Limb (tissue), 2 donors: ENCODE measurements at regions not wholly inside any gene's neighbourhood (a gene's known extent, or its start where the extent isn't known, plus 50 kb on each side); places are given as distances from the start of the nearest gene placed in this dataset.
"Not testable (repeated sequence)": the region's sequence is repeated elsewhere in the genome, so short reads cannot be mapped to it uniquely, and the experiment has no call there.

Experiments
- DNase-seq, 2 donors: peaks; one replicate each; pipeline ENCODE4 v3.0.0-alpha.2; 2016; ENCODE audit errors: extremely low spot score in 2 of 2

DNA sequence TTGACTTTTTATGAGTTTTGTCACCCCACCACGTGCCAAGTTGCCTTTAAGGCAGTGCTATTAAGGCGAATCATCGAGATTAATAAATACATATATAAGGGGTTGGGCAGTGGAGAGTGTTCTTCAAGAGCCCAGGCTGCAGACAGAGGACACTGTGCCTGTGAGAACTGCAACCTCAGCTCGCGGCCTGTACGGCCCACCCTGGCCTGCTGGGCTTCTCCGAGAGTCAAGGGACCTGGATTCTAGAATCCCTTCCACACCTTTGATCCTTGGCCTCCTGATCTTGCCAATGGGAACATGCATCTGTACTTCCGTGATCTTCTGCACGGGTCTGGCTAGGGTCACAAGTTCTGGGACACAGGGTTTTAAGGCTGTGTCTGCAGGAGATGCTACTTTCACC, 54.5 kb downstream of the IRX5 start:
- no peak for DNase-seq

DNA sequence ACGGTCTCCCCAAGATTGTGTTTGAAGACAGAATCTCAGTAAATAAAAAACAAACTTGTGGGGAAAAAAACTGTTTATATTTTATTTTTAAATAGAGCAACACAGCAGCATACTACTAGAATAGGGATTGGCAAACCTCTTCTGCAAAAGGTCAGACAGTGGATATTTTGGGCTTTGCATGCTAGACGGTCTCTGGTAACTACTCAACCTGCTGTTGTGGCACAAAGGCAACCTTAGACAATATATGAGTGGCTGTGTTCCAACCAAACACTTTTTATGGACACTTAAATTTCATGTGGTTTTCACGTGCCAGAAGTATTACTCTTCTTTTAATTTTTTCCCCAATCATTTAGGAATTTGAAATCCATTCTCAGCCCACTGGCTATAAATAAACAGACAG, 55.0 kb downstream of the IRX5 start:
- DNase-seq: no peak

- DNase-seq: no peak
Observed at GRCh38 chr16:54986409-54986808, 55.7 kb downstream of the IRX5 start.

- no peak for DNase-seq
Observed at GRCh38 chr16:54987081-54987480, 56.4 kb downstream of the IRX5 start.

- no peak for DNase-seq
Observed at GRCh38 chr16:54991525-54991924, 60.9 kb downstream of the IRX5 start.

DNA sequence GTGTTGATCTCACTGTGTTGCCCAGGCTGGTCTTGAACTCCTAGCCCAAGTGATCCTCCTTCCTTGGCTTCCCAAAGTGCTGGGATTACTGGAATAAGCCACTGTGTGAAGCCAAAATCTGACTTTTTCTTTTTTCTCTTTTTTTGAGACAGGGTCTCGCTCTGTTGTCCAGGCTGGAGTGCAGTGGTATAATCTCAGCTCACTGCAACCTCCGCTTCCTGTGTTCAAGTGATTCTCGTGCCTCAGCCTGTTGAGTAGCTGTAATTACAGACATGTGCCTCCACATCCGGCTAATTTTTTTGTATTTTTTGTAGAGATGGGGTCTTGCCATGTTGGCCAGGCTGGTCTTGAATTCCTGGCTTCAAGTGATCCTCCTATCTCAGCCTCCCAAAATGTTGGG, 61.3 kb downstream of the IRX5 start:
- not testable (repeated sequence) for DNase-seq

DNA sequence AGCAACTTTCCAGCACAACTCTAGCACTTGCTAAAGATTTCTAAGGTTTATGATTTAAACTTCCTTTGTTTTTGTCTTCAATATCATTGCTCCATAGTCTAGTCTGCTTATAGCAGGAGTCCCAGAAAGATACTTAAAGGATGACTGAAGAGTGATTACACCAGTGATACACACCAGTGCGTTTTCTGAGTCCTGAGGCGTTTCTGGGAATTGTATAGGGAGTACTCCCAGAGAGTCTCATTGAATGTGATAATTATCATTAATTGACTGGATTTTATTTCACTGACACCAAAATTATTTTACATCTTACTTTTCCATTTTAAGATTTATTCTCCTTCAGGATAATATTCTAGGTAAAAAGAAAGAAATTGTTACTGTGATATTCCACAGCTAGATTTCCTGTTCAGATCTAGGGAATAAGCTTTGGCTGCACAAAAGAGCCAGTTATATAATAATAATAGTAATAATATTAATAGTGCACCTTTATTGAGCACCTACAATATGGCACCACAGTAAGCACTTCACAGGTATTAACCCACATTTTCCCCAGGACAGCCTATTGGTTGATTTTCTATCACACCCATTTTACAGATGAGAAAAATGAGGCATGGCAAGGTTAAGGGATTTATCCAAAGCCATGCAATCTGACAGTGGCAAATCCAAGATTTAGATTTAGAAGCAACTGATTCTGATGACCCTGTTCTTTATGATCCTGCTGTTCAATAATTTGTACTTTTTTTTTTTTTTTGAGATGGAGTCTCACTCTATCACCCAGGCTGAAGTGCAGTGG, 62.6 kb downstream of the IRX5 start:
- DNase-seq: no peak

DNA sequence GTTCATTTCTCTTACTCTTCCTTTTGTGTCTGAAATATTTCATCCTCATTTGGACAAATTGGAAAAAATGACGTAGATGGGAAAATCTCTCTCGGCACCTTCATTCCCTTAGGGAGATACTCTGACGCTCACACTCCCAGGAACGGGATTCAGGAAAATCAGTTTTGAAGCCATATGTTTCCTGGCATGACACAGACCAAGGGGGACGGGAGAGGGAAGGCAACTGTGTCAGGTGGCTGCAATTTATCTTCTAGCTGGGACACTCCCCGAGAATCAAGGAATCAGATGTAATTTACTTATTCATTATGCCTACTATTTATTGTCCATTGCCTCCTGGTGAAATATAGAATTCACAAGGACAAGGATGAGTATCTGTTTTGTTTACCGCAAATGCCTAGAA, 65.5 kb downstream of the IRX5 start:
- no peak for DNase-seq

- no peak for DNase-seq
Observed at GRCh38 chr16:54998834-54999233, 68.2 kb downstream of the IRX5 start.

DNA sequence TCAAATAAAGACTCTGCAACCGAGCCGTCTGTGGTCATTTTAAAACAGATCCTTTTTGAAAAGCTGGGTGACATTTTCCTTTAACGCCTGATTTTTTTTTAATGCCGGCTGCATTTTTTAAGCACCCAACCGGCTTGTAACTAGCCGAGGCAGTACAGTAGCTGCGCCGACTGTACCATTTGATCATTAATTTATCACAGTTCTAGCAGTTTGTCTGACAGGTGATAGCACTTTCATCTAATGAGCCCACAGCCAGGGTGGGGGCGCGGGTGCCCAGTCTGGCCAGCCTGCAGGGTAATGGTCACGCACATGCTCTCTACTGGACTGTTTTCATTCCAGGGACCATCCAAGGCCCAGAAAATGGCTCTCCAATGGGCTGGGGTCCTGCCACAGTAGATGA, 68.8 kb downstream of the IRX5 start:
- DNase-seq: no peak

GRCh38 chr16:55000595-55000994, 69.9 kb downstream of the IRX5 start:
- DNase-seq: no peak

DNA sequence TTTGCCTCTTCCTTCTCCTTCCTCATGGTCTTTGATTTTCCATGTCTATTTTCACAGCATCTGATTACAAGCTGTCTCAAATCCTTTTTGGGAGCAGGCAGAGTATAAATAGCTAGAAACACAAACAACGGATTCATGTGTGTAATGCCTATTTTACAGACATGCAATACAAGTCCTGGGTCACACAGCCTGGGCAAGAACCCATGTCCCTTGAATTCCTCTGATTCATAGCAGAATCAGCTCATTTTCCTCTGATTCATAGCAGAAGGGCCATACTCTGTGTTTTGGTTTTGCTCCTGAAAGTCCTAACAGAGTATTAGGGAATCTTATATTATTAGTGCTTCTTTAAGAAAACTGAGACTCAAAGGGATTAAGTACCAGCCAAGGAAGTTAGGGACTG, 71.3 kb downstream of the IRX5 start:
- no peak for DNase-seq

GRCh38 chr16:55002419-55002818, 71.8 kb downstream of the IRX5 start:
- DNase-seq: no peak

DNA sequence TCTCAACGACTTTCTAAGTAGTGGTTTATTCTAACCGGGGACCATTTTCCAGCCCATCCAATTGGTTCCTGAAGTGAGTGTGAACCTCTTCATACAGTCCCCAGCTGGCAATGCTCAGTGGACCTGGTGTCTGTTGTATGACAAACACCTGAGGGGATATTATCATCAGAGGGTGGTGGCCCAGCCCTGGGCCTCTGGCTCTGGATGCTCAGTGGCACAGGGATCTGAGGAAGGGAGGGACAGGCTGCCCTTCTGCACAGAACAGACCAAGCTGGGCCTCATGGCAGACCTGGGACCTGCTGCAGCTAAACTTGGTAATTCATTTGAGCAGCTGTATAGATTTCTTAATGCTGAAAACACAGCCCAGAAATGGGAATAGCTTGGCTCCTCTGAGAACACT, 72.6 kb downstream of the IRX5 start:
- no peak for DNase-seq

GRCh38 chr16:55003916-55004315, 73.3 kb downstream of the IRX5 start:
- no peak for DNase-seq

- DNase-seq: no peak
Observed at GRCh38 chr16:55007504-55007903, 76.8 kb downstream of the IRX5 start.

DNA sequence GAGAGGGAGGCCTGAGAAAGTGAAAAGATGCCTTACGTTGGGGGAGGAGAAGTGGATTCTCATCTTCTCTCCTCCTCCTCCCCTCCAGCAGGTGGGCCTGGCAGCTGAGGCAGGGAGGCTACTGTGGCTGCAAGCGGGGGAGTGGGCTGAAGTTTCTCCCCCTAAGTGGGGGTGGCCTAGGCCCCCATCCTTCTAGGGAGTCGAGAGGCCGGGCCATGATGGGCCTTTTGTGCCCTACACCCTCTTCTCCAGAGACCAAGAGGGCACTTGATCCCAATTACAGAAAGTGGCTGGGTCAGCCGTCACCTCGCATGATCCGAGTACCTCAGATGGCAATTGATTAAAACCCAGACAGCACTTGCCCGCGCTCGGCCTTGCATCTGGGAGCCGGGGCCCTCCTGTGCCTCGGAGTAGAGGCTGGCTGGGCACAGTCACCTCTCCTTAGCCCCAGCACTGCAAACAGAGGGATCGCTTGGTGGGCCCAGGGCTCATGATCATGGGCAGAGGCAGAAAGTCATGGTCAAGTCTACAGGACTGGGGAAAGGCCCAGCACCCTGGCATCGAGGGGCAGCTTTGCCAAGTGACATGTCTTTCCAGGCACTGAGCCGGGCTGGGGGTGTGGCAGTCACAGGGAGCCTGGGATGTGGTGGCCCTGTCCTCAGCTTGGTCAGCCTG, 78.3 kb downstream of the IRX5 start:
- no peak for DNase-seq

GRCh38 chr16:55009581-55009980, 78.9 kb downstream of the IRX5 start:
- no peak for DNase-seq

GRCh38 chr16:55010492-55011160, 80.0 kb downstream of the IRX5 start:
- DNase-seq: peak in 1 of 2 donors; percentile 58

DNA sequence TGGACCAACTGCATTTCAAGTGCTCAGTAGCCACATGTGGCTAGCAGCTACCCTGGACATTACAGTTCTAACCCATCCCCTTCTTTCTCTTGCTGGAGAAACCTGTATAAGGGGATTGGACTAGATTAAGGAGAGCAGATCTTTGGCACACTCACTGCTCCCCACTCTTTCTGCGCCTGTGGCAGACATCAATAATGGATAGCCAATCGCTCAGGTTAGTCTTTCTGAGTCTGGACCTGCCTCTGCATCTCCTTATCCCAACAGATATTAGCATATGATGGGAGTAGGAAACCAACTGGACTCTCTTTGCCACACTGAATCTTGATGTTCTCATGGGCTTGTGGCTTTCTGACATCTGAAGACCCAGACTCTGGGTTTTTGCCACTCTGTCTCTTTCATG, 81.7 kb downstream of the IRX5 start:
- no peak for DNase-seq

- no peak for DNase-seq
Observed at GRCh38 chr16:55012793-55013192, 82.1 kb downstream of the IRX5 start.

DNA sequence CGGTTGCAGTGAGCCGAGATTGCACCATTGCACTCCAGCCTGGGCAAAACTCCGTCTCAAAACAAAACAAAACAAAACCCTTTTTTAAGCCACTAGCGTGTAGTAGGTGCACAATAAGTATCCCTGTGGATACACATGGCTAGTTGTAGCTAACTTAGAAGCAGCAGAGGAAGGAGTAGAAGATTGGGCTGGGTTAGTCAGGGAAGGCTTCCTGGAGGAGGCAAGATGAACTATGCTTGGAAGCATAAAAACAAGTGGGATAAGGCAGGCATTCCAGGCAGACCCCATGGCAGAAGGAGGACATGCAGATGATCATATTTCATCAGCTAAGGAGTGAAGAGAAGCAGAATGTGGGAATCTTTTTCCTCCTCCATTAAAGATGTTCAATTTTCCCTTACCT, 83.4 kb downstream of the IRX5 start:
- DNase-seq: no peak
